Middle frontal gyrus (tissue), 1 donor: ENCODE measurements at regions not wholly inside any gene's neighbourhood (a gene's known extent, or its start where the extent isn't known, plus 50 kb on each side); places are given as distances from the start of the nearest gene placed in this dataset.
"Not testable (repeated sequence)": the region's sequence is repeated elsewhere in the genome, so short reads cannot be mapped to it uniquely, and the experiment has no call there.

ENCODE experiments used
- DNase-seq: peaks from one replicate; pipeline ENCODE4 v3.0.0-alpha.2; 2015; ENCODE audit warnings: low spot score; ENCODE audit errors: extremely low spot score

DNA sequence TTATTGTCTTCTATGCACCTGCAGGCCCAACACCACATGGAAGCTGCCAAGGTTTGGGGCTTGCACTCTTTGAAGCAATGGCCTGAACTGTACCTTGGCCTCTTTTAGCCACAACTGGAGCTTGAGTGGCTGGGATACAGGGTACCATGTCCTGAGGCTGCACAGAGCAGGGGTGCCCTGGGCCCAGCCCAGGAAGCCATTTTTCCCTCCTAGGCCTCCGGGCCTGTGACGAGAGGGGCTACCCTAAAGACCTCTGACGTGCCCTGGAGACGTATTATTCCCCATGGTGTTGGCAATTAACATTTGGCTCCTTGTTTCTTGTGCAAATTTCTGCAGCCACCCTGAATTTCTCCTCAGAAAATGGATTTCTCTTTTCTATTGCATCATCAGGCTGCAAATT, 519.9 kb upstream of the MAGEB18 start:
- no peak for DNase-seq

GRCh38 chrX:25640276-25640675, 497.9 kb upstream of the MAGEB18 start:
- DNase-seq: no peak

DNA sequence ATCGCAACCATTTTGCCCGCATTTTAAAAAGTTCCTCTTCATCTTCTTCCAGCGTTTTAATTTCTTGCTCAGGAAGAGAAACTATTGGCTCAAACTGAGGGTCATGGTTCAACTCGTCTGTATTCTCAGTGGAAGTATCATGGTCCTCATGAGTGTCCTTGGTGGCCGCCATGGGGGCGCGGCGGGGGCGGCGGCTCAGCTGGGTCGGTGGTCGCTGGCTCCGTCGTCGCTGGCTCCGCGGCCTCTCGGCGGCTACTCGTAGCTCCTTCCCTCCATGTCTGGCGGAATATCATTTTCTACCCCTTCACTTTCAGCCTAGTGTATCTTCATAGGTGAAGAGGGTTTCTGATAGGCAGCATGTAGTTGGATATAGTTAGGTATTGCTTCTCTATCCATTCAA, 492.0 kb upstream of the MAGEB18 start:
- DNase-seq: no peak

DNA sequence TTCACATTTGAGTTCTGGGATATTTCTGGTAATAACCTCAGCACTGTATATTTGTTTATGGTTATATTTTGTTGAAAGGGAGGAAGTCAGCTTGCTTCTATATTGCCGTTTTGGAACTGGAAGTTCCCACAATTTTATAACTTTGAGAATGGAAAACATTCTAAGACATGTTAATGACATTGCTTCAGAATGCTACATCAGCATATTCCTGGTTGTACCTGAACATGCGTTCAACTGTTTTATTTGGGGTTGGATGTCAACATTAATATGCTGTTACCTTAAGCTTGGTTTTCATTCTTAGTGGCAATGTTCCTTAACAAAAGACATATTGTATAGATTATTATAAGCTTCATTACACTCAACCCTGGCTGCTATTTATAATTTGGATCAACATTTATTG, 489.4 kb upstream of the MAGEB18 start:
- no peak for DNase-seq

DNA sequence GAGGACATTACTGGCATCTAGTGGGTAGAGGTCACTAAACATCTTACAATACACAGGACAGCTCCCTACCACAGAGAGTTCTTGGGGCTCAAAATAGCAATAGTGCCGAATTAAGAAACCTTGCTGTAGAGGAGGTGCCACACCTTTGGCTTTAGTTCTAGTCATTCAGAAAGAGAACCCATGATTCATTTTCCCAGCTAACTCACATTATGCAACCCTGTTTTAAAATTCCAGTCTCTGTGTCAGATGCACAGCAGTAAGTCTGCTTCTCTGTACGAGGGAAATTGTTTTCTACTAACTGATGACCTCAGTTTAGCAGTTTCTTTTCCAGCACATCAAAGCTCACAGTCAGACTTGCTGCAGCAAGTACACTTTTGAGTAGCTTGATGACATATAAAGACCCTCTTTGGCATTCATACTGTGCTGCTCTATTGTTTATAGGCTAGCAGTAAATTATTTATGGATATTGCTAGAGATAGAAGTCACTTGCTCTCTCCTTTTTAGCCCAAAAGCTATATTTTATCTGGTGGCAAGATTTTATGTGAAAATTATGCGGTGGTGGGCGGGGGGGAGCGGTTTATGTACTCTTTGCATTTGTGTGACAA, 487.8 kb upstream of the MAGEB18 start:
- no peak for DNase-seq

DNA sequence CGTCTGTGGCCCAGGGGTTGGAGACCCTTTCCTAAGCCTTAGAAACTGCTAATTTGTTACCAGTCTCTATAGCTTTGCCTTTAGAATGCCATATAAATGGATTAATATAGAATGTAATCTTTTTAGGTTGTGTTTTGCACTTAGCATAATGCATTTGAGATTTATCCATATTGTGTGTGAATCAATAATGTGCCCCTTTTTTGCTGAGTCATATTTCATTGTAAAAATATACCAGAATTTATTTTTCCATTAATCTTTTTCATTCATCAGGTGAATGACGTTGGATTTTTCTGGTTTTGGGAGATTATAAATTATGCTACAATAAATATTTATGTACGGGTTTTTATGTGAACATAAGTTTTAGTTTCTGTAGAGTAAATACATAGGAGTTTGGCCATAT, 478.8 kb upstream of the MAGEB18 start:
- no peak for DNase-seq

DNA sequence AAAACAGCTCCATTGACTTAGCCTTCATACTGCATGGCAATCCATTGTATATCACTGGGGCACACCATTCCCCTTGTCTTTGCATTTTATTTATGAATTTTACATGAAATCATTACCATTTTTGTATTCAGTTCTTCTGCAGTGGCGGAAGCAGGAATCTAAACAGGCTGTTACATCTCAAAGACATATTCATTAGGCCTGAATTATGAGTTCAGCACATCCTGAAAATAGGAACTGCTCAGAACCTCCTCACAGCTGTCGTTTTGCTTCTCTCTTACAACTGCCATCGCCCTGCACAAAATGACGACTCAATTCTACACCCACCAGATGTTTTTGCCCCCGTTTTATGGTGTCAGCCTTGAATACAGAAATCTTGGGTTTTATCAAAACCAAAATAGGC, 474.4 kb upstream of the MAGEB18 start:
- DNase-seq: no peak

GRCh38 chrX:25665431-25665830, 472.7 kb upstream of the MAGEB18 start:
- no peak for DNase-seq

DNA sequence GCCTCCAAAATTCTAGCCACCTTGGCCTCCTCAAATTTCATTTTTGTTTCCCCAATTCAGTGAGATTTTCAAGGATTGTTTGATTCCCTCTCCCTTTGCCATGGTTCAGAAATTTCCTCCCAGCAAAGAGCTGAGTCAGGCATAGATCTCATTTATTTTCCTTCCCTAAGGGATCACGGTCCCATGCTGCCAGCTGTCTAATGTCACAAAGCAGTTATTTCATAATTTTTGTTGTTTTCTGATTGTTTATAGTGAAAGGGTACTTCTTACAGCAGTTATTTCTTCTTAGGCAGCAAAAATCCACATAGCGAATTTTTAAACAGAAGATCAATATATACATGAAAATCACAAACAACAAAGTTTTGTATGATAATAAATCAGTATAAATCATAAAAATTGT, 470.5 kb upstream of the MAGEB18 start:
- DNase-seq: no peak

GRCh38 chrX:25674776-25675175, 463.4 kb upstream of the MAGEB18 start:
- no peak for DNase-seq

- DNase-seq: no peak
Observed at GRCh38 chrX:25701876-25702275, 436.3 kb upstream of the MAGEB18 start.

DNA sequence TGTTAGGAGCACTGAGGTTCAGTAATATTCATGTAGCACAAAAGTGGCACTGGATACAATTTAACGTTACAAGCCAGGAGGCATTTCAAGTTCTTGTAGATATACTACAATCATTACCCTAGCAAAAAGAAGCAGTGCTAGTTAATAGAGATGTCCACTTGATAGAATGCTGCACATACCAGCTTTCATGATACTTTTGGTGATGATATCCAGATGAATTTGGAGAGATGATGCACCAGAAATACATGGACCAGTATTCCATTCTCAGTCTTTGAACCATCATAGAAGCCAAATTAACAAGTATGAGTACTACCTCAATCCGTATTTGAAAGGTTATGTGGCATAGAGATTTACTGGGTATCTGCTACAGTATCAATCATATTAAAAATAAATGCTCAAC, 421.0 kb upstream of the MAGEB18 start:
- DNase-seq: no peak

DNA sequence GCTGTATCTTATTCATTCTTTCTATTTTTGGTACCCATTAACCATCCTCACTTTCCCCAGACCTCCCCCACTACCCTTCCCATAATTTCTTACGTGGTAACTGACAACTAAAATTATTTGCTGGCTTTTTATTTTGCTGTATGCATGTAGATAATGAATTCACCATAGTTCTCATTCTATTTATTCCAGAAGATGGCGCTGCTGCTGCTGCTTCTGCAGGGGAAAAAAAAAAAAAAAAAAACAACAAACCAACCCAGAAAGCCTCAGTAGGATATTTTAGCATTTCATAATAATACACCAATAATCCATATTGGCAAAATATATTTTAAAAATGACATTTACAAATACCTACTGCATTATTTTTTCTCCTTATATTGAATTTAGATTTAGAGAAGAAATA, 416.6 kb upstream of the MAGEB18 start:
- no peak for DNase-seq

DNA sequence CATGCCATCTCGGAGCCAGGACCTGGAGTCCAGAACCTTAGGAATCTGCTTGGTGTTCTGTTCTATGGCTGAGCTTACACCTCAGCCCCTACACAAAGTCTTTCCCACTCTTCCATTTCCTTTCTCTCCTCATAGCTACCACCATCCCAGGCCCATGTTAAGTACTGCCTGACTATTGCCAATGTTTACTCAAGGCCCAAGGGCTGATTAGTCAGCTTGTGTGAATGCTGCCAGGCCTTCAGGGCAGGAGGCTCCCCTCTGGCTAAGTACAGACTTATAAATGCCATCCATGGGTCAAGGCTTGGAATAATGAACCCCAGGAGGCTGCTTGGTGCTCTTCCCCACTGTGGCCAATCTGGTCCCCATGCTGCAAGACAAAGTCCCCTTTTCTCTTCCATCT, 411.6 kb upstream of the MAGEB18 start:
- no peak for DNase-seq

DNA sequence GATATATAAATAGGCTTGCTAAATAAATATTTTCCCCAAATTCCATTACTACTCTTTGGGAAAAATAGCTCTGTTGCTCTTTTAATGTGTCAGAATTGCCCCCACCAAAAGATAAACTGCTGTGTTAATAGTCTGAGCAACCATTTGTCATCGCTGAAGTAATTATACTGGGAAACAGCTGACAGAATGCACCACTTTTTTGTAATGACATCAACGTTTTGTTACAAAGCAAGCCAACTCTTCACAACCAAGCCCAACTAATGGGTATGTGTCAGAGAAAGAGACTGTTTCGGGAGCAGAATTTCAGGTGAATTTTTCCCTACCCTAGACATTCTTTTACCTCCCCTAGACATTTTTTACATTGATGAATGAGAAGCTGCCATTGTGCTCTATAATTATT, 405.0 kb upstream of the MAGEB18 start:
- no peak for DNase-seq

DNA sequence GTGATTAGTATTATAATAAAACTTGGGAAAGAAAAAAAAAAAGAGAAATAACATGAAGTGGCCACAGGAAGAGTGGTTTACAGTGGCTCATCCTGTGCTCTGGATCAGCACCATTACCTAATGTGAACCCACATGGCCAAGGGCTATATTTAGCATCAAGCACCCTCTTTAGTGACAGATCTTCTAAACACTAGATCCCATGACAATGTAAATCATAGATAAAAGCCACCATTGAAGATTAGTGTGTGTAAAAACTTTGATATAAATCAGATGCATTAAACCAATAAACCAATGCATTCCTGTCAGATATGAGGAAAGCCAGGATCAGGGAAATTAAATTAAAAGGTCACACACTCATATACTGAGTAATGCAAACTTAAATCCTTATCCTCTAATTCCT, 400.6 kb upstream of the MAGEB18 start:
- no peak for DNase-seq

DNA sequence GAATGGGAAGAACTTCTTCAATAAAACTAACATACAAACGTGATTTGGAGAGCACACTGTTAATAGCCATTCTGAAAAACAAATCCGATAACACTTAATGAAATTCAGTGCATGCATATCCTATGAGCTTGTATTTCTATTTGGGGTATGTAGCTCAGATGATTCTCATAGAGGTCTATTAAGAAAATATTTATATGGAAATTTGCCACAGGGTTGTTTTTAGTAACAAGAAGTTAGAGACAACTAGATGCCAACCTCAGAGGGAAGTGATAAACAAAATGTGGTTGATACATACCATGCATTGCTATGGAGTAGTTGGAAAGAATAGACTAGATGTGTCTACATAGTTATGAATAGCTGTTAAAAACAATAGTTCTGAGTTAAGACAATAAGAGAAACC, 395.8 kb upstream of the MAGEB18 start:
- DNase-seq: no peak

DNA sequence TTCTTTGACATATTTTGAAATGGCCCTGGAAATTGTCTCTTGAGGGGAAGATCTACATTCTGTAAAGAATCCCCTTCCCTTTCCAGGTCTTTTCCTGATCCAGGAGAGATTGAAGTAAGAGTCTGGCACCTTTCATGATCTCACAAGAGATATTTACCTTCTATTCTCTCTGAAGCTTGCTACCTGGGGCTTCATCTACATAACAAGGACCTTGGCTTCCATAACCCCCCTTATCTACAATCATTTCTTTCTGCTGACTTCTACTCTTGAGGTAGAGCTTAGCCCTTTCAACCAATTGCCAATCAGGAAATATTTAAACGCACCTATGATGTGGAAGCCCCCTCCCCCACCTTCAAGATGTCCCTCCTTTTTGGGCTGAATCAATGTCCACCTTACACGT, 383.7 kb upstream of the MAGEB18 start:
- no peak for DNase-seq

GRCh38 chrX:25755194-25755593, 382.9 kb upstream of the MAGEB18 start:
- DNase-seq: no peak

DNA sequence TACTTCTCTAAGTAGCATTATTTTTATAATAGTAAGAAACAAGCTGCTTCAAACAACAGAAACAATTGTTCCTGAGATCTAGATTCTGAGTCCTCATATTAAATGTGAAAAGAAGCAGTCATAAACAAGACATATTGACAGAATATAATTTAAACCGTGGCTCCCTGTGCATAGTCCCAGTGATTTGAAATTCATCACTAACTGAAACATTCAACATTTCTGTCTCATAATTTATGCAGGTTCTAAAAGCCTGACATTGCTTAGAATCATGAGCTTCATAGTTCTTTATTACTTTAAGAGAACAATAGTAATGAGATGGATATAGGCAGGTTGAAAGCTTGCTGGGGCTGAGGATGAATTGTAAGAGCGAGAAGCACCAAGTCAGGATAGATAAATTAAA, 375.5 kb upstream of the MAGEB18 start:
- no peak for DNase-seq

DNA sequence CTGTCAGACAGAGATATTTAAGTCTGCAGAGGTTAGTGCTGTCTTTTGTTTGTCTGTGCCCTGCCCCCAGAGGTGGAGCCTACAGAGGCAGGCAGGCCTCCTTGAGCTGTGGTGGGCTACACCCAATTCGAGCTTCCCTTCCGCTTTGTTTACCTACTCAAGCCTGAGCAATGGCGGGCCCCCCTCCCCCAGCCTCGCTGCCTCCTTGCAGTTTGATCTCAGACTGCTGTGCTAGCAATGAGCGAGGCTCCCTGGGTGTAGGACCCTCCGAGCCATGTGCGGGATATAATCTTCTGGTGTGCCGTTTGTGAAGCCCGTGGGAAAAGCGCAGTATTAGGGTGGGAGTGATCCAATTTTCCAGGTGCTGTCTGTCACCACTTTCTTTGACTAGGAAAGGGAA, 366.3 kb upstream of the MAGEB18 start:
- DNase-seq: not testable (repeated sequence)

- not testable (repeated sequence) for DNase-seq
Observed at GRCh38 chrX:25797796-25798195, 340.3 kb upstream of the MAGEB18 start.

GRCh38 chrX:25805744-25806143, 332.4 kb upstream of the MAGEB18 start:
- DNase-seq: no peak

DNA sequence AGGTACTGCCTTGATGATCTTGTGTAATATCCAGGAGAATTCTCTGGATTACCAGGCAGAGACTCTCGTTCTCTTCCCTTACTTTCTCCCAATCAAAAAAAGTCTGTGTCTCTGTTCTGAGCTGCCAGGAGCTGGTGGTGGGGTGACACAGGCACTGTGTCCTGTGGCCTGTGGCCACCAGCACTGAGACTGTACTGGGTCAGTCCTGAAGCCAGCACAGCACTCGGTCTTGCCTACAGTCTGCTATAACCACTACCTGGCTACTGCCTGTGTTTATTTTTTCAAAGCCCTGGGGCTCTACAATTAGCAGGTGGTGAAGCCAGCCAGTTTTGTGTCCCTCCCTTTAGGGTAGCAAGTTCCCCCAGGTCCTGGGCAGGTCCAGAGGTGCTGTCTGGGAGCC, 331.1 kb upstream of the MAGEB18 start:
- DNase-seq: no peak
